ENCODE measurements at regions not wholly inside any gene's neighbourhood (a gene's known extent, or its start where the extent isn't known, plus 50 kb on each side); places are given as distances from the start of the nearest gene placed in this dataset.
"Not testable (repeated sequence)": the region's sequence is repeated elsewhere in the genome, so short reads cannot be mapped to it uniquely, and the experiment has no call there.

DNA sequence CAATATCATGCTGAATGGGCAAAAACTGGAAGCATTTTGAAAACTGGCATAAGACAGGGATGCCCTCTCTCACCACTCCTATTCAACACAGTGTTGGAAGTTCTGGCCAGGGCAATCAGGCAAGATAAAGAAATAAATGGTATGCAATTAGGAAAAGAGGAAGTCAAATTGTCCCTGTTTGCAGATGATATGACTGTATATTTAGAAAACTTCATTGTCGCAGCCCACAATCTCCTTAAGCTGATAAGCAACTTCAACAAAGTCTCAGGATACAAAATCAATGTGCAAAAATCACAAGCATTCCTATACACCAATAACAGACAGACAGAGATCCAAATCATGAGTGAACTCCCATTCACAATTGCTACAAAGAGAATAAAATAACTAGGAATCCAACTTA is 136.8 kb downstream of the ZNF608 start:
- not testable (repeated sequence) for H3K18ac ChIP-seq (ENCODE audit: low read length); H3K4me3 ChIP-seq (ENCODE audit: low read length); H2BK15ac ChIP-seq (replicated peaks; ENCODE audit: low read depth); H2BK5ac ChIP-seq (ENCODE audit: low read length); H4K5ac ChIP-seq (ENCODE audit: low read length); H3K4me1 ChIP-seq (ENCODE audit: control insufficient read depth, low read depth, low read length); H3K79me2 ChIP-seq (ENCODE audit: control insufficient read depth, insufficient read depth, low read length); H3K36me3 ChIP-seq (ENCODE audit: control insufficient read depth, insufficient read depth, low read length); DNase-seq; H3K23ac ChIP-seq (ENCODE audit: low read length); H3K27ac ChIP-seq (ENCODE audit: low read depth, low read length); H3K27me3 ChIP-seq (ENCODE audit: insufficient read depth, low read length, poor library complexity); H4K8ac ChIP-seq (ENCODE audit: low read depth, low read length); H2AK5ac ChIP-seq (ENCODE audit: low read length); H3K9ac ChIP-seq (ENCODE audit: low read length); H2BK120ac ChIP-seq (ENCODE audit: low read depth, low read length); H3K4me2 ChIP-seq (ENCODE audit: low read length); H3K4ac ChIP-seq (ENCODE audit: low read depth, low read length); H3K79me1 ChIP-seq (ENCODE audit: low read length); H3K56ac ChIP-seq (ENCODE audit: low read length)
- no CpG with 5 or more reads among the region's 1 CpG for WGBS (ENCODE audit: extremely low coverage, insufficient coverage, low lambda C conversion rate)

DNA sequence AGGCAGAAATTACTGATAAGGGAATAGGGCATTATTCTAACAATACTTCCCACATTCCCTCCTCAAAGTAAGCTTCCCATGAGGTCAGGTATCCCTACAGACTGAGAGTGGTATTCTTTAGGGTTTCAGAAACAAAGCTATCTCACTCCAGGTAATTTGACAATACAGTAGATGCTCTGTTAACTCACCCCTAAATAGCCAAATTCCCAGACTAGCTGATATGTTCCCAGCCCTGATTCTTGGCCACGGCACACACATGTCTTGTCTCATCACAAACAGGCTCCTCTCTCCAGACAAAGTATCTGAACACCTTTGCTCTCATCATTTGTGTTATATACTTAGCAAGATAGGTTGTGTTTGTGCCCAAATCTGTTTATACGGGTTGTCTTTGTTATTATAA is 139.9 kb downstream of the ZNF608 start:
- Histone ChIP-seq H3K23ac (ENCODE audit: low read length) (no peak overlapping the region), H3K4me2 (ENCODE audit: low read length) (no peak overlapping the region), H3K18ac (ENCODE audit: low read length) (no peak overlapping the region), H3K56ac (ENCODE audit: low read length) (no peak overlapping the region), H3K79me2 (ENCODE audit: control insufficient read depth, insufficient read depth, low read length) (no peaks in the 10 kb centered on the region), H3K4me3 (ENCODE audit: low read length) (no peak overlapping the region), H2BK5ac (ENCODE audit: low read length) (no peak overlapping the region), H3K4me1 (ENCODE audit: control insufficient read depth, low read depth, low read length) (peaks cover 3% of the 10 kb centered on the region), H3K79me1 (ENCODE audit: low read length) (no peaks in the 10 kb centered on the region), H2AK5ac (ENCODE audit: low read length) (no peak overlapping the region), H3K36me3 (ENCODE audit: control insufficient read depth, insufficient read depth, low read length) (no peaks in the 10 kb centered on the region), H3K9ac (ENCODE audit: low read length) (no peak overlapping the region), H3K4ac (ENCODE audit: low read depth, low read length) (no peak overlapping the region), H2BK15ac (replicated peaks; ENCODE audit: low read depth) (no peak overlapping the region), H3K27me3 (ENCODE audit: insufficient read depth, low read length, poor library complexity) (no peaks in the 10 kb centered on the region), H3K27ac (ENCODE audit: low read depth, low read length) (no peak overlapping the region), H4K5ac (ENCODE audit: low read length) (no peak overlapping the region), H2BK120ac (ENCODE audit: low read depth, low read length) (no peak overlapping the region), H4K8ac (ENCODE audit: low read depth, low read length) (no peak overlapping the region)
- WGBS (ENCODE audit: extremely low coverage, insufficient coverage, low lambda C conversion rate) = no CpG with 5 or more reads among the region's 2 CpGs
- peak; percentile 63 for DNase-seq

DNA sequence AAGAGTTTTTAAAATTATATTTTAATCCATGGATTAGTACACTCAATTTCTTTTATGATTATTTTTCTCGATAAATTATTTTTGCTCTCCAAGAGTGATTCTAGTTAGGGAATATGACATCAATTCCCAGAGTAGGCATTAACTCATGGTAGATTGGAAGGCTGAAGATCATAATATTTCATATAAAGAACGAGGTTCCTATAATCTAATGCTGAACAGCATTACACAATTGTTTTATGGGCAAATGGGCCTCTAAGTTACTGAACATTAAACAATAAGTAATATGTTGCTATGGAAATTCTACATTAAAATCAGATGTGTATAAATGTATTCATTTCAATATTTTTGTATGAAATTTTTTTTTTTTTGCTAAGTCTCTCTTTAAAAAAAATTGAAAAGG is 140.3 kb downstream of the ZNF608 start:
- Histone ChIP-seq H3K9ac (ENCODE audit: low read length) (no peak overlapping the region), H3K4me3 (ENCODE audit: low read length) (no peak overlapping the region), H2BK15ac (replicated peaks; ENCODE audit: low read depth) (no peak overlapping the region), H3K4me1 (ENCODE audit: control insufficient read depth, low read depth, low read length) (peaks cover 3% of the 10 kb centered on the region), H3K4me2 (ENCODE audit: low read length) (no peak overlapping the region), H3K56ac (ENCODE audit: low read length) (no peak overlapping the region), H4K8ac (ENCODE audit: low read depth, low read length) (no peak overlapping the region), H4K5ac (ENCODE audit: low read length) (no peak overlapping the region), H3K23ac (ENCODE audit: low read length) (no peak overlapping the region), H2AK5ac (ENCODE audit: low read length) (no peak overlapping the region), H3K27me3 (ENCODE audit: insufficient read depth, low read length, poor library complexity) (no peaks in the 10 kb centered on the region), H3K18ac (ENCODE audit: low read length) (no peak overlapping the region), H3K4ac (ENCODE audit: low read depth, low read length) (no peak overlapping the region), H3K27ac (ENCODE audit: low read depth, low read length) (no peak overlapping the region), H3K36me3 (ENCODE audit: control insufficient read depth, insufficient read depth, low read length) (no peaks in the 10 kb centered on the region), H3K79me2 (ENCODE audit: control insufficient read depth, insufficient read depth, low read length) (no peaks in the 10 kb centered on the region), H3K79me1 (ENCODE audit: low read length) (no peaks in the 10 kb centered on the region), H2BK120ac (ENCODE audit: low read depth, low read length) (no peak overlapping the region), H2BK5ac (ENCODE audit: low read length) (no peak overlapping the region)
- no CpG with 5 or more reads among the region's 2 CpGs for WGBS (ENCODE audit: extremely low coverage, insufficient coverage, low lambda C conversion rate)
- no peak for DNase-seq

DNA sequence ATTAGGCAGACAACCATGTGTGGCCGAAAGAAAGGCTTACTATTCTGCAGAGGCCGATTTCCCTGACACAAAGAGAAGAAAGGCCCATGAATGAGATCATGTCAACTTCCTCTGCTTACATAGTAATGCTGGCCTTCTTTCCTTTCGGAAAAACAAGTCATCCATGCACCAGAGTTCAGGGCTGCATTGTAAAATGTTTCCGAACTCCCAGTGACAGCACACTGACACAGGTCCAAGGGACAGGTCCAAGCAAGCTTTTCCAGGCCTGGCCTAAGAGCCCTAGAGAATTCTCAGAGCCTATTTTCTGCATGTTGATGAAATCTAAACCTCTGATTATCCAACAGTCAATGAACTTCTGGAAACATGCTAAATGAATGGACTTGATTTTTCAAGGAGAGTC is 140.9 kb downstream of the ZNF608 start:
- no CpG with 5 or more reads among the region's 4 CpGs for WGBS (ENCODE audit: extremely low coverage, insufficient coverage, low lambda C conversion rate)
- H2BK120ac ChIP-seq (ENCODE audit: low read depth, low read length) = no peak overlapping the region
- H2BK5ac ChIP-seq (ENCODE audit: low read length) = peak overlapping the region; percentile 38
- H3K27ac ChIP-seq (ENCODE audit: low read depth, low read length) = no peak overlapping the region
- no peaks in the 10 kb centered on the region for H3K27me3 ChIP-seq (ENCODE audit: insufficient read depth, low read length, poor library complexity)
- no peak overlapping the region for H3K23ac ChIP-seq (ENCODE audit: low read length)
- H3K36me3 ChIP-seq (ENCODE audit: control insufficient read depth, insufficient read depth, low read length) = no peaks in the 10 kb centered on the region
- H3K4me2 ChIP-seq (ENCODE audit: low read length) = no peak overlapping the region
- peak overlapping the region; percentile 48 for H3K4ac ChIP-seq (ENCODE audit: low read depth, low read length)
- H3K79me2 ChIP-seq (ENCODE audit: control insufficient read depth, insufficient read depth, low read length) = no peaks in the 10 kb centered on the region
- H3K79me1 ChIP-seq (ENCODE audit: low read length) = no peaks in the 10 kb centered on the region
- H2AK5ac ChIP-seq (ENCODE audit: low read length) = no peak overlapping the region
- no peak overlapping the region for H3K4me3 ChIP-seq (ENCODE audit: low read length)
- peak overlapping the region; percentile 58 for H3K56ac ChIP-seq (ENCODE audit: low read length)
- H3K4me1 ChIP-seq (ENCODE audit: control insufficient read depth, low read depth, low read length) = peaks cover 3% of the 10 kb centered on the region
- DNase-seq = no peak
- H3K18ac ChIP-seq (ENCODE audit: low read length) = peak overlapping the region; percentile 39
- H3K9ac ChIP-seq (ENCODE audit: low read length) = no peak overlapping the region
- H4K5ac ChIP-seq (ENCODE audit: low read length) = no peak overlapping the region
- H4K8ac ChIP-seq (ENCODE audit: low read depth, low read length) = no peak overlapping the region
- H2BK15ac ChIP-seq (replicated peaks; ENCODE audit: low read depth) = no peak overlapping the region

DNA sequence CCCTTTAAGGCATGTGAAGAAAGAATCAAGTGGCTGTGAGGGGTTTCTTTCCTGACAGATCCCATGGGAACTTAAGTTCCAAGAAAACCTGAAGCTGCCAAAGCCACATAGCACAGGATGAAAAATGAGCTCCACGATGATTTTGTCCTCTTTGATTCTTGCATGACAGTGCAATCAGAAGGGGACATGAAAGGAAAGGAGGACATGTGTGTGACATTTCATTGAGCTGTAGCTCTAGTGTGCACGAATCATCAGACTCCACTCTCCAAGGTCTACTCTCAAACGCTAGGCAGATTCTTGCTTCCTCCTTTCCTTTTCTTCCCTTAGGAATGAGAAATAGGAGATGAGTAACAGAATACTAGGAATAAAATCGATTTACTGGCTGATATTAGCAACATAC is 142.0 kb downstream of the ZNF608 start:
- no peak overlapping the region for H3K9ac ChIP-seq (ENCODE audit: low read length)
- H3K4me1 ChIP-seq (ENCODE audit: control insufficient read depth, low read depth, low read length) = peaks cover 4% of the 10 kb centered on the region
- H3K18ac ChIP-seq (ENCODE audit: low read length) = no peak overlapping the region
- no peak overlapping the region for H4K5ac ChIP-seq (ENCODE audit: low read length)
- H3K4ac ChIP-seq (ENCODE audit: low read depth, low read length) = peak overlapping the region; percentile 36
- H3K27me3 ChIP-seq (ENCODE audit: insufficient read depth, low read length, poor library complexity) = no peaks in the 10 kb centered on the region
- no peak overlapping the region for H2BK120ac ChIP-seq (ENCODE audit: low read depth, low read length)
- no peak overlapping the region for H2BK5ac ChIP-seq (ENCODE audit: low read length)
- no peak overlapping the region for H2AK5ac ChIP-seq (ENCODE audit: low read length)
- H3K4me3 ChIP-seq (ENCODE audit: low read length) = no peak overlapping the region
- H2BK15ac ChIP-seq (replicated peaks; ENCODE audit: low read depth) = no peak overlapping the region
- no peak overlapping the region for H3K4me2 ChIP-seq (ENCODE audit: low read length)
- H3K23ac ChIP-seq (ENCODE audit: low read length) = no peak overlapping the region
- DNase-seq = no peak
- H3K36me3 ChIP-seq (ENCODE audit: control insufficient read depth, insufficient read depth, low read length) = no peaks in the 10 kb centered on the region
- no peak overlapping the region for H3K27ac ChIP-seq (ENCODE audit: low read depth, low read length)
- H3K79me1 ChIP-seq (ENCODE audit: low read length) = no peaks in the 10 kb centered on the region
- H3K79me2 ChIP-seq (ENCODE audit: control insufficient read depth, insufficient read depth, low read length) = no peaks in the 10 kb centered on the region
- peak overlapping the region; percentile 52 for H3K56ac ChIP-seq (ENCODE audit: low read length)
- H4K8ac ChIP-seq (ENCODE audit: low read depth, low read length) = no peak overlapping the region
- WGBS (ENCODE audit: extremely low coverage, insufficient coverage, low lambda C conversion rate) = no CpG with 5 or more reads among the region's 4 CpGs

DNA sequence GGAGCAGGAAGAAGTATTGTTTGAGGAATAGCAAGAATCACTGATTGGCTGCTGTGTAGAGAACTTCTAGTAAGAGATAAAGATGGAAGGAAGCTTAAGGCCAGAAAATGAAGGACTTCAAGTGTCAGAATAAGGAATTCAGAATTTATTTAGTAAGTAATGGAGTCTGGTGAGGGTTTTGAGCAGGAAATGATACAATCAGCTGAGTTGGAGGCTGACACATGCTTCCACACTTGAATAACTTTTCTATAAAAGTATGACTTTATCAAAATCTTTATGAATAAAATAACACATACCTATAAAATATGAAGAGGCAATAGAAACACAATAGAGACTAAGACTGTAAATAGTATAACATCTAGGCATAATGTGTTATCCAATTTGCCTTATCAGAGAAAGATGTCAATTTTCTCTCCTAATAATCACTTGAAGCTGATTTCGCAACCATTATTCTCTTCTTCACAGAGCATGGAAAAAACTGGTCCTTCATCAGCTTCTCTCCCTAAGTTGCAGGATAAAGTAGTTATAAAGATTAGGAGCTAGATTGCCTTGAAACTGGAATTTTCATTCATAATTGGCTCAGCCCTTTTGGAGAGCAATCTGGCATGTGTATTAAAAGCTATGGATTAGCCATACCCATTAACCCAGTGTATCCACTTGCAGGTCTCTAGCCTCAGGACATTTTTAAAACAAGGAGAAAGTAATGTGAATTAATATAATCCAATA is 143.4 kb downstream of the ZNF608 start:
- H3K4me3 ChIP-seq (ENCODE audit: low read length) = no peak overlapping the region
- no peak overlapping the region for H3K4me2 ChIP-seq (ENCODE audit: low read length)
- H4K8ac ChIP-seq (ENCODE audit: low read depth, low read length) = no peak overlapping the region
- H2BK15ac ChIP-seq (replicated peaks; ENCODE audit: low read depth) = no peak overlapping the region
- no peaks in the 10 kb centered on the region for H3K36me3 ChIP-seq (ENCODE audit: control insufficient read depth, insufficient read depth, low read length)
- WGBS (ENCODE audit: extremely low coverage, insufficient coverage, low lambda C conversion rate) = no CpG with 5 or more reads among the region's 1 CpG
- H3K9ac ChIP-seq (ENCODE audit: low read length) = no peak overlapping the region
- no peak overlapping the region for H2BK120ac ChIP-seq (ENCODE audit: low read depth, low read length)
- no peak for DNase-seq
- no peaks in the 10 kb centered on the region for H3K79me1 ChIP-seq (ENCODE audit: low read length)
- H3K23ac ChIP-seq (ENCODE audit: low read length) = no peak overlapping the region
- no peak overlapping the region for H4K5ac ChIP-seq (ENCODE audit: low read length)
- peaks cover 4% of the 10 kb centered on the region for H3K4me1 ChIP-seq (ENCODE audit: control insufficient read depth, low read depth, low read length)
- no peaks in the 10 kb centered on the region for H3K79me2 ChIP-seq (ENCODE audit: control insufficient read depth, insufficient read depth, low read length)
- H3K18ac ChIP-seq (ENCODE audit: low read length) = no peak overlapping the region
- H2AK5ac ChIP-seq (ENCODE audit: low read length) = no peak overlapping the region
- no peak overlapping the region for H2BK5ac ChIP-seq (ENCODE audit: low read length)
- H3K27ac ChIP-seq (ENCODE audit: low read depth, low read length) = no peak overlapping the region
- no peaks in the 10 kb centered on the region for H3K27me3 ChIP-seq (ENCODE audit: insufficient read depth, low read length, poor library complexity)
- H3K4ac ChIP-seq (ENCODE audit: low read depth, low read length) = no peak overlapping the region
- H3K56ac ChIP-seq (ENCODE audit: low read length) = no peak overlapping the region

All from mesendoderm (in vitro differentiated cells).